GM11168 (cell line): ENCODE measurements at regions not wholly inside any gene's neighbourhood (a gene's known extent, or its start where the extent isn't known, plus 50 kb on each side); places are given as distances from the start of the nearest gene placed in this dataset.

Source experiments
- in situ Hi-C: fragments of 300-500 bp; cut with MboI; formaldehyde crosslinking; loops from one replicate; pipeline ENCODE4 v1.12.0; 2022; ENCODE audit warnings: low sequenced_read_pairs; ENCODE audit not compliant: unreplicated experiment

- in situ Hi-C loops, result no loop called here
Observed at GRCh38 chr7:85924062-85924461, 719.6 kb upstream of the GRM3 start.

DNA sequence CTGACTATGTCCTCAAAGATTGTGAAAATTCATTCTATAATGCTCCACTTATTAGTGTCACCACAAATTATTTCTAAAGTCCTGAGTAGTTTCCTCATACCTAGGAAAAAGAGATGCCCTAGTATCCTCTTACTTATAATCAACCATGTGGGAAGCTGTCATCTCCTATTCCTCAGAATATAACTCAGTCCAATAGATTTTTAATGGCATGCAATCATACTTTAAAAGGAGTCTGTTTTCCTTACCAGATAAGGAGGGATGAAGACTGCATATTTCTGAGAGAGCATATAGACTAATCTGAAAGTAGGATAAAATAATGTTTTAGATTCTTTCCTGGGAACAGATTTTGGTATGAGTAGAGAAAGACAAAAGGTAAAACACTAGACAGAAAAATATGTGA lies 727.7 kb upstream of the GRM3 start:
- in situ Hi-C loops, result no loop called here

GRCh38 chr7:85914437-85914836 lies 727.6 kb upstream of the SEMA3D start:
- in situ Hi-C loops, result no loop called here

GRCh38 chr7:85908051-85908450 lies 721.2 kb upstream of the SEMA3D start:
- in situ Hi-C loops, result no loop called here

- in situ Hi-C loops, result loop anchor here (25.0 kb wide), 1 partner anchor 564 kb away; no protein-coding TSS in a partner anchor
Observed at GRCh38 chr7:85897967-85898366, 711.1 kb upstream of the SEMA3D start.

- in situ Hi-C loops, result loop anchor here (25.0 kb wide), 1 partner anchor 566 kb away; no protein-coding TSS in a partner anchor
Observed at GRCh38 chr7:85896531-85896930, 709.7 kb upstream of the SEMA3D start.

GRCh38 chr7:85895835-85896234 lies 709.0 kb upstream of the SEMA3D start:
- in situ Hi-C loops, result loop anchor here (25.0 kb wide), 1 partner anchor 566 kb away; no protein-coding TSS in a partner anchor

DNA sequence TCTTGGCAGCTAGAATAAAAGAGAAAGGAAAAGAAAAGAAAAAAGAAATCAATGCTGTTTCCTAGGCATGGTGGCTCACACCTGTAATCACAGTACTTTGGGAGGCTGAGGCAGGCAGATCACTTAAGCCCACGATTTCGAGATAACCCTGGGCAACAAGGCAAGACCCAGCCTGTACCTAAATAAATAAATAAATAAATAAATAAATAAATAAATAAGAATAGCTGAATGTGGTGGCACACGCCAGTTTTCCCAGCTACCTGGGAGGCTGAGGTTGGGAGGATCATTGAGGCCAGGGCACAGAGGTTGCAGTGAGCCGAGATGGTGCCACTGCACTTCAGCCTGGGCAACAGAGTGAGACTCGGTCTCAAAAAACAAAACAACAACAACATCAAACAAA lies 705.0 kb upstream of the SEMA3D start:
- in situ Hi-C loops, result loop anchor here (25.0 kb wide), 1 partner anchor 570 kb away; no protein-coding TSS in a partner anchor

GRCh38 chr7:85890244-85890811 lies 703.5 kb upstream of the SEMA3D start:
- in situ Hi-C loops, result loop anchor here (25.0 kb wide), 1 partner anchor 572 kb away; no protein-coding TSS in a partner anchor

GRCh38 chr7:85887133-85887532 lies 700.3 kb upstream of the SEMA3D start:
- in situ Hi-C loops, result loop anchor here (10.0 to 25.0 kb wide), 2 partner anchors 575 to 1018 kb away; no protein-coding TSS in a partner anchor

DNA sequence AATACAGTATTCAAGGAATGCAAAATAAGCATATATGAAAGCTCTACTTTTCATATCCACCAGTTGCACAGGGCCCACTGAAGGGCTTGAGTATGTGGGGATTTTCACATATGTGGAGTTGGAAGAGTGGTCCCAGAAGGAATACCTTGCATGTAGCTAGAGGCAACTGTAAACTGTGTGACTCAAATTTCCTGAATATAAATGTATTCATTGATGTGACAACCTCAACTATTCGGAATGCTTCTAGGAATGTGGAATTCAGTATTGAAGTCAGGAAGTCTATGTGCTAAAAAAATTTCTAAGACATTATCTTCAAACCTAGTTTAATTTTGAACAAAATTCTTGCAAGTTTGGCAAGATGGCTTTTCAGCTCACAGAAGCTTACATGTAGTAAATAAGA lies 695.5 kb upstream of the SEMA3D start:
- in situ Hi-C loops, result loop anchor here (10.0 to 25.0 kb wide), 2 partner anchors 580 to 1022 kb away; no protein-coding TSS in a partner anchor

DNA sequence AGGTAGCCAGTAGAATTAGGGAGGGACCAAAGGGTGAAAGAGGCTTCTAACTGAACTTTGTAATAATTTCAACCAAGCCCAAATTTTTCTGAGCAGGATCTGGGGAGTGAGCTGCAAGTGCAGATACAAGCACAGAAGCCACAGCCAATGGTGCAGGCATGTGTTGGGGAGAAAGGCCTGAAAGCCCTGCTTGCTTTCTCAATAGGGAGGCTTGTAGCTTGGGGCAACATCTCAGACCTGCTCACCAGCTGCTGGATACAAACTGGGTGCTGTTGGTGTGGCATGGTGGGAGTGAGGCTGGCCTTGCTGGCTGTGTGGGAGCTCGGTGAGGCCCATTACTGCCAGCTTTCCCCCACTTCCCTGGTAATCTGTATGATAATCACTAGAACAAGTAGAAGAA lies 688.5 kb upstream of the SEMA3D start:
- in situ Hi-C loops, result loop anchor here (25.0 kb wide), 1 partner anchor 587 kb away; no protein-coding TSS in a partner anchor

GRCh38 chr7:85866540-85866939 lies 679.7 kb upstream of the SEMA3D start:
- in situ Hi-C loops, result no loop called here

GRCh38 chr7:85851571-85852193 lies 664.8 kb upstream of the SEMA3D start:
- in situ Hi-C loops, result no loop called here

DNA sequence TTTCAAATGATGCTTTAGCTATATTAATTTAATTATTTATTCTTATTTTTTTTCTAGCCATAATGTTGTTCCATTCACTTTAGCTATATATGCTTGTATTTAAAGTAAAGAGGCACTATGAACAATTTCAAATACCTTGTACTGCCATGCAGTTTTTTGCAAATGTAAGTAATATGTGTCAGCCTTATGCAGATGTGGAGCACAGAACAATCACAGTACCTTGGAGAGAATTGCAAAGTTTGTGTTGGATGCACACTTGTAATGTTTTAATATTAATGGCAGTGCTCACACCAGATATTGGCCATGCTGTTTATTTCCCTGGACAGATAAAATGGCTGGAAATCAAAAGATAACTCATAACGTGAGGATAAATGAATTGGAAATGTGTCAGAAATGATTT lies 663.5 kb upstream of the SEMA3D start:
- in situ Hi-C loops, result no loop called here

DNA sequence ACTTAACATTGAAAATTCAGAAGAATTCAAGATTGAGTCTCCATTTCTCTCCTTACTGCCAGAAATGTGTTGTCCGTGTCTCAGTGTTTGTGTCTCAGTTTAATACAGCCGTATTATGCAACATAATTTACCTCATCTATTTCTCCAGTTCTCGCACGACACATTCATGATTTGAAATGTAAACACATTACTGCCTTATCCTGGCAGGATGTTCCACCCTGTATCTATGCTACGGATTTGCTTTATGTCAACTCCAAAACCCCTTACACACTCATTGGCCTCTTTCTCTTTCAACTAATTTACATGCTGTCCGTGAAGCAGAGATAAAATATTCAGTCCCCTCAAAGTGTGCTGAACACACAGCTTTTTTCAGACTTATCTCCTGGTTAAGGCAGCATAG lies 653.7 kb upstream of the SEMA3D start:
- in situ Hi-C loops, result no loop called here

DNA sequence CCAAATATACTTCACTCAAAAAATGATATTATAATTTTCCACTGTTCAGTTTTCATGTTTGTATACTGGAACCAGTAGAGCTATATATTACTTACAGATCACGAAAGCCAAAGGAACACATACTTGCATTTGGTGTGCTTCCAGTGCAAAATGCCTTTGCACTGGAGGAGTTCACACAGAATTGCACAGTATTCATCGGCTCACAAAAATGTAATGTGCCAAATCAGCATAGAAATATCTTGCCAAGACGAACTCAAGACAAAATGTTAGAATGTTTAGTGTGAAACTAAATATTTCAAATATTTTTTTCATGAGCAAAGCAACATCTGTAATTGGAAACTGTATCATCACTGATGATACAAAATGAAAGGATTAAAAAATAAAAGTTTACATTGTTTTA lies 646.2 kb upstream of the SEMA3D start:
- in situ Hi-C loops, result no loop called here

GRCh38 chr7:85830982-85831381 lies 644.1 kb upstream of the SEMA3D start:
- in situ Hi-C loops, result no loop called here

DNA sequence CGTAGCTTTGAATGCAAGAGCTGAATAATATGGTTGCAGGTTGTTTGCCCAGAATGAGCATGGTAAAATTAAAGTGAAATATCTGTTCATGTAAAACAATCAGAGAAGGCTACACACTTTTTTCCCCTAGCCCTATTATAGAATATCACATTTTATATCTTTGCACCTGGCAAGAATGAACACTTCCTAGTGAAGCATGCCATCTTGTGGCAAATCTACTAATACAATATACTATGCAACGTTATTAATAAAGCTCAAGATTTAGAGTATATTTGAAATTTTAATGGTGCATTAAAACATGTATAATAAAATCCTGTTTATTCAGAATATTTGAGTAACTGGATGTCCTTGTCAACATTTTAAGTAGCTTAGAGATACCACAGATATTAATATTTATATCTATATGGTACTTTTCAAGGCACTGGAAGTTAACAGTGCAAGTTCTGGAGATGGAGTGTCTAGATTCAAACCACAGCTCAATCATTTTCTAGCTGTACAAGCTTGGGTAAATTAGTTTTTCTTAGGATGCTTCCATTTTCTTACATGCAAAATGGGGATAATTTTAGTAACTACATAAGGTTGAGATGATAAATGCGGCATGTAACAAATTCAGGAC lies 643.1 kb upstream of the SEMA3D start:
- in situ Hi-C loops, result no loop called here

DNA sequence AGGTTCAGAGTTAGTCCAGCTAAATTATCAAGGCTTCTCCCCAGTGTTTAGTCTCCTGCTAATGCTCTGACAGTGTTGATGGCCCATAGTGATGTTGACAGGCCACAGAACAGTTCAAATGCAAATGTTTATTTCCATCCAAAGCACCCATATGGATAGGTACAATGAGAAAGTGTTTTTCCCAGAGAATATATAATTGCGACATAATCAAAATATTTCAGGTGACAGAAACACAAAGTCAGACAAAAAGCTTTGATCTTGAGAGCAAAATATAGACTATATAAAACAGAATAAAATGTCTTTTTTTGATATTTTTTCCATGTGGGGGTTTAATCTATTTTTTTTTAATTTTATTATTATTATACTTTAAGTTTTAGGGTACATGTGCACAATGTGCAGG lies 642.3 kb upstream of the SEMA3D start:
- in situ Hi-C loops, result no loop called here

- in situ Hi-C loops, result no loop called here
Observed at GRCh38 chr7:85828614-85829013, 641.8 kb upstream of the SEMA3D start.
